Panc1 (cell line): ENCODE measurements at regions not wholly inside any gene's neighbourhood (a gene's known extent, or its start where the extent isn't known, plus 50 kb on each side); places are given as distances from the start of the nearest gene placed in this dataset.

Source experiments
- ATAC-seq: fragments of 200-7000 bp; cut with Tn5 transposase; 2 replicates; pipeline ENCODE4 v1.9.1; 2020; ENCODE audit warnings: mild to moderate bottlenecking, moderate library complexity
- BruUV-seq: library from RNA; stranded (reverse); fragments of 400-500 nt; replicated peaks from 2 replicates; lab custom pipeline; 2021; lab: Mats Ljungman, UMichigan
- CTCF ChIA-PET: fragments of 300-600 bp; sonication (Branson Sonifier 250); formaldehyde crosslinking; loops from one replicate; lab custom pipeline; 2022; ENCODE audit warnings: antibody characterized with exemption; lab: Charles Lee
- POLR2A ChIA-PET: fragments of 300-600 bp; sonication (Branson Sonifier 250); formaldehyde crosslinking; loops from one replicate; lab custom pipeline; 2022; ENCODE audit warnings: antibody characterized with exemption; lab: Charles Lee
- DNase-seq: peaks from one replicate; pipeline ENCODE4 v3.0.0-alpha.2; 2010; ENCODE audit warnings: low read depth, low spot score
- H3K27ac ChIP-seq: 2 replicates; pipeline ENCODE4 v1.5.1; 2011; ENCODE audit warnings: mild to moderate bottlenecking, low read length, inconsistent platforms
- H3K27me3 ChIP-seq: fragments of 200-500 bp; sonication (Bioruptor generic); 2 replicates; pipeline ENCODE4 v1.6.0; 2014; ENCODE audit warnings: low read length, inconsistent platforms; ENCODE audit not compliant: control insufficient read depth, insufficient read depth
- H3K36me3 ChIP-seq: fragments of 200-500 bp; sonication (Bioruptor generic); 2 replicates; pipeline ENCODE4 v1.5.1; 2014; ENCODE audit warnings: inconsistent platforms, mild to moderate bottlenecking, low read length, moderate library complexity; ENCODE audit not compliant: control insufficient read depth, insufficient read depth
- H3K4me1 ChIP-seq: 2 replicates; pipeline ENCODE4 v1.5.1; 2011; ENCODE audit warnings: inconsistent platforms, mild to moderate bottlenecking, low read length, moderate library complexity; ENCODE audit not compliant: control insufficient read depth, insufficient read depth
- H3K4me3 ChIP-seq, 2 experiments: 2 replicates each; pipeline ENCODE4 v1.5.1; 2011 to 2012; ENCODE audit warnings: low read depth in 2 of 2, low read length in 2 of 2, mild to moderate bottlenecking in 2 of 2, inconsistent platforms in 1 of 2, moderate library complexity in 1 of 2
- H3K9me3 ChIP-seq: fragments of 200-500 bp; sonication (Bioruptor generic); 2 replicates; pipeline ENCODE4 v1.5.1; 2014; ENCODE audit warnings: low read depth, mild to moderate bottlenecking, inconsistent platforms, low read length, moderate library complexity; ENCODE audit not compliant: control insufficient read depth, insufficient read depth
- CTCF ChIP-seq: fragments of 450-650 bp; IDR thresholded peaks from 2 replicates; pipeline ENCODE4 v1.5.1; 2017; ENCODE audit warnings: mild to moderate bottlenecking
- POLR2AphosphoS5 ChIP-seq: IDR thresholded peaks from 2 replicates; pipeline ENCODE4 v1.6.1; 2012; ENCODE audit warnings: mild to moderate bottlenecking, low read depth, low read length, moderate library complexity
- REST ChIP-seq, 2 experiments: IDR thresholded peaks; 2 replicates each; pipeline ENCODE4 v1.6.1; 2011 to 2012; ENCODE audit warnings: low read depth in 2 of 2, control low read depth in 1 of 2, low read length in 1 of 2, mild to moderate bottlenecking in 1 of 2, moderate library complexity in 1 of 2; ENCODE audit not compliant: insufficient read depth in 1 of 2
- SIN3A ChIP-seq: IDR thresholded peaks from 2 replicates; pipeline ENCODE4 v1.6.1; 2012; ENCODE audit warnings: low read depth, mild to moderate bottlenecking, low read length, moderate library complexity, borderline replicate concordance; ENCODE audit not compliant: insufficient read depth
- TCF7L2 ChIP-seq: IDR thresholded peaks from 2 replicates; pipeline ENCODE4 v1.6.1; 2011; ENCODE audit warnings: mild to moderate bottlenecking, low read depth, low read length, inconsistent platforms
- in situ Hi-C: cut with HindIII; loops from 2 replicates; pipeline ENCODE4 v1.10.0; 2016; ENCODE audit warnings: low sequenced_read_pairs, low pct_unique_long_range_greater_than_20kb
- intact Hi-C: fragments of 100-400 bp; cut with micrococcal nuclease; formaldehyde crosslinking; loops from one replicate; pipeline ENCODE4 v1.10.0; 2022; ENCODE audit not compliant: unreplicated experiment

GRCh38 chr2:221096706-221097567 is 475.2 kb downstream of the EPHA4 start:
- DNase-seq (no peak), ATAC-seq (no peak)
- Histone ChIP-seq H3K27me3 (no peaks in the 10 kb centered on the region), H3K9me3 (no peaks in the 10 kb centered on the region), H3K4me1 (no peaks in the 10 kb centered on the region), H3K4me3 (no peak overlapping the region), H3K27ac (no peak overlapping the region), H3K36me3 (no peaks in the 10 kb centered on the region)
- ChIA-PET POLR2A (no interaction called here), CTCF (no interaction called here)
- in situ Hi-C loops: no loop called here
- TF ChIP-seq REST (IDR thresholded peaks at IDR 0.05; ENCODE audit: insufficient read depth in 1 of 2, low read depth in 2 of 2, low read length in 1 of 2): no peak
- no peak for TF ChIP-seq CTCF
- no peak for TF ChIP-seq POLR2AphosphoS5
- no peak for TF ChIP-seq SIN3A
- no peak for TF ChIP-seq TCF7L2
- intact Hi-C loops: no loop called here
- BruUV-seq: no TSS peak

- Histone ChIP-seq H3K4me1 (no peaks in the 10 kb centered on the region), H3K36me3 (no peaks in the 10 kb centered on the region), H3K9me3 (no peaks in the 10 kb centered on the region), H3K27ac (no peak overlapping the region), H3K4me3 (no peak overlapping the region), H3K27me3 (no peaks in the 10 kb centered on the region)
- ChIA-PET CTCF (no interaction called here), POLR2A (no interaction called here)
- in situ Hi-C loops (no loop called here), intact Hi-C loops (no loop called here)
- TF ChIP-seq REST (IDR thresholded peaks at IDR 0.05; ENCODE audit: insufficient read depth in 1 of 2, low read depth in 2 of 2, low read length in 1 of 2): no peak
- no peak for TF ChIP-seq SIN3A
- no peak for TF ChIP-seq CTCF
- TF ChIP-seq POLR2AphosphoS5: no peak
- no peak for TF ChIP-seq TCF7L2
- DNase-seq: no peak
- no peak for ATAC-seq
- no TSS peak for BruUV-seq
Observed at GRCh38 chr2:221097568-221097915, 474.6 kb downstream of the EPHA4 start.
